Stimulated activated CD4-positive, alpha-beta T cell treated with anti-CD3 and anti-CD28 coated beads, TNF-alpha, amount 100 ng/mL, for 1 hour (primary cell): ENCODE measurements at regions not wholly inside any gene's neighbourhood (a gene's known extent, or its start where the extent isn't known, plus 50 kb on each side); places are given as distances from the start of the nearest gene placed in this dataset.

Experiments
- DNase-seq, 3 donors: peaks; one replicate each; pipeline ENCODE4 v3.0.0-alpha.2; 2020; ENCODE audit warnings: low read depth in 3 of 3, low spot score in 1 of 3

DNA sequence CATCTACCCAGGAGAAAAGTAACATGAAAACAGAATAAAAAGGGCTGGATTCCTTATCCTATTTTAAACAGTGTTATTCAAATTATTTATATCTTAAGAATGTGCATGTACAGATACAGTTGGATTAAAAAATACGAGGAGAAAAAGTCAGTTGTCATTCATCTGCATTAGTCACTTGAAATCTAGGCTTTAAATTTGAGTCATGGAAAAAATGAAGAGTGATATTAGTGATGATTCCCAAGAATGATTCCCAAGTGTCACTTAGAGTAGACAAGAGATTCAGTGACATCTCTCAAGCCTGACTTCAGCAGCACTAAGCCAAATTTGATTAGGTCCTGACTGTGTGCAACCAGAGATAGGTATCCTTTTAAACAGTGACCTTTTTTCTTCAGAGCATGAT, 394.2 kb downstream of the IRS1 start:
- no peak for DNase-seq

DNA sequence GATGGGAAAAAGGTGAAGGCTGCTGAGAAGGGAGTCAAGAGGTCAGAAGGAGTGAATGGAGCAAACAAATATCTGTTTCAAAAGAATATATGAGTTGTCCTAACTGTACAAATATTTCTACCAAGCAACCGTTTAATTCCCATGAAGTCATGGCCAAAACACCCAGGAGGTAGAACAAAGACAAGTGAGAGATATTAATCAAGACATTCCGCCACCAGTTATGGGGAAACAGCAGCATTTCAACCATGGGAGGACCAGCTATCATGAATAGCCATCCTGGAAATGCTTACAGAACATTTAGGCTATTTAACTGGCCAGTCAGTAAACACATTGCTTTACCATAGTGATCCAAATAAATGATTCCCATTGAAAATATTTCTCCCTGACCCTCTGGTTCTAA, 396.3 kb downstream of the IRS1 start:
- DNase-seq, result no peak

DNA sequence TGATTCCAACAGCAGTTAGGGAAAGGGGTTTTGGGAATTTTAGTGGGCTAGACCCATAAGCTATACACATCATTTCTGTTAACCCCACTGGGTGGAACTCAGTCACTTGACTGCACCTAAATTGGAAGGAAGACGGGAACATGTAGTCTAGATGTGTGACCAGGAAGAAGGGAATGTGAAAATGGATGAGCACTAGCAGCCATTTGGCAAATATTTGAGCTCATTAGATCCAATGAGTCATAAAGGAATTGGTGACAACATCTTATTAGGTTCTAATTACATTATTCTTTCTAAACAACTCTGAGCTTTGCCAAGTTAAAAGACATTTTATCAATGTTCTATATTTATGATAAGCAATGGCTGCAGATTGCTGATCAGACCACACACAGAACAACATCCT, 400.6 kb downstream of the IRS1 start:
- DNase-seq, result no peak

DNA sequence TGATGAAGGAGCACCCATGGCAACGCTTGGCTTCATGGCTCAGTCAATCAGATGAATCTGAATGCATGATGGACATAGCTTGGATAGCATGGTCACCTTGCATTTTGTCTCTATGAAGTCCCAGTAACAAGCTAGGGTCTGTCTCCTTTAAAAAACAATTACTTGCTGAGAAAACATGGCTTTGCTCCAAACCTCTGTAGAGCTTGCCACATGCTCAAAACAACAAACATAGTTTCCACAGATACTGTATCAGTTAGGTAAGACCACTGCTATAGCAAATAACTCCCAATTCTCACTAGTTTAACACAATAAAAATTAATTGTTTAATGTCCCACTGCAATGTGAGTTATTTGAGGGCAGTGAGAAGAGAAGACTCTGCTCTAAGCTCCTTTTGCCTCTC, 401.0 kb downstream of the IRS1 start:
- no peak for DNase-seq

DNA sequence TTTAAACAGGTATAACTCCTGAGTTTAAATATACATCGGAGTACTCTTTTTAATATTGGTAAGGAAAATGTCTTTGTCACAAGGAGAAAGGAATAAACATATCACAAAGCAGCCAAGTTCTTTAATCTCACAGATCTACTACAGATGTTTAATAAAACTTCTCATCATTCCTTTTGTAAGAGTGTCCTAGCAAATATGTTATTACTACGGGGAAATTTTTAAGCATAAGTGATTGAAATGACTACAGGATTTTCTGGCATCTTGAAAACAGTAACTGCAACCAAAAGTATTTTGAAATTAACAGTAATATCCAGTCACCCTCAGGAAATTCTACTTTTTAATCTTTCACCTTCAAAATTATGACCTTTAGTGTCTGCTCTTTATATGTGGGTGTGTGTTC, 403.1 kb downstream of the IRS1 start:
- DNase-seq, result no peak

DNA sequence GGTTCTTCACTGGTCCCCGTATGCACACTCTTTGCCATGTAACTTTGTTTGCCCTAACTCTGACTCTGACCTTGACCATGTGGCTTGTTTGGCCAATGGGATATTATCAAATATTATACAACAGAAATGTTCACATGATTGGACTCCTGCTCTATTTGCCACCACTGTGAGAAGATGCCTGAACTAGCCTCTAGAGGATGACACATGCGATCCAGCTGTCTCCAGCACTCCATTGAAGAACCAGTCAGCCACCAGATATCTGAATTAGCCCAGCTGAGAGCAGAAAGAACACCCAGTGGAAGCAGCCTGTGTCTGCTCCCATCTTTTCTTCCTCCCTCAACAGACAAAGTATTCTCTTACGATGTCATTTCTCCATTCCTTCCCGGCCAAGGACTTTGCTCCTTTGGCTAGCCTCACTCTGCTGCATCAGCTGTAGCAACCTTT, 412.1 kb downstream of the IRS1 start:
- DNase-seq, result no peak

DNA sequence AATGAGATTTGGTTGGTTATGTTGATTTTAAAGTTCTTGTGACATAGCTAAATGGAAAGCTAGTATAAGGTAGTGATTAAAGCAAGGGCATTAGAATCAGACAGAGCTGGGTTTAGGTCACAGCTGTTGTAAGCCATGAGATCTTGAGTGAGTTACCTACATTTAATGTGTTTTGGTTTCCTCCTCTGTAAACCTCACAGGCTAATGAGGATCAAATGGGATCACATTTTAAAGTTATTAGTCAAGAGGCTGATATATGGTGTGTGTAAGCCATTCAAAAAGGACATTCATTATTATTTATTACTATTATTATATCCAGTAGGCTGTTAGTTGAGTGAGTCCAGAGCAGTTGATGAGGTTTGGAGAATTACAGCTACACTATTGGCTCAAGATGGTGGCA, 416.2 kb downstream of the IRS1 start:
- DNase-seq, result no peak

DNA sequence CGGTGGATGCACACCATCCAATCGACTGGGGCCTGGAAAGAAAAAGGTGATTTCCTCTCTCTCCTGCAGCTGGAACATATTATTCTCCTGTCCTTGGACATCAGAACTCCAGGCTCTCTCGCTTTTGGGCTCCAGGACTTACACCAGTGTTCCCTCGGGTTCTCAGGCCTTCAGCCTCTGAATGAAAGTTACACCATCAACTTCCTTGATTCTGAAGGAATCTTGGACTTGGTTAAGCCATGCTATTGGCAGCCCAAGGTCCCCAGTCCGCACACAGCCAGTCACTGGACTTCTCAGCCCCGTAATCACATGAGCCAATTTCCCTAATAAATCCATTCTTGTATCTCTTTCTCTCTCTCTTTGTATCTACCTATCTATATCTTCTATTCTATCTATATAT, 418.9 kb downstream of the IRS1 start:
- DNase-seq, result no peak

DNA sequence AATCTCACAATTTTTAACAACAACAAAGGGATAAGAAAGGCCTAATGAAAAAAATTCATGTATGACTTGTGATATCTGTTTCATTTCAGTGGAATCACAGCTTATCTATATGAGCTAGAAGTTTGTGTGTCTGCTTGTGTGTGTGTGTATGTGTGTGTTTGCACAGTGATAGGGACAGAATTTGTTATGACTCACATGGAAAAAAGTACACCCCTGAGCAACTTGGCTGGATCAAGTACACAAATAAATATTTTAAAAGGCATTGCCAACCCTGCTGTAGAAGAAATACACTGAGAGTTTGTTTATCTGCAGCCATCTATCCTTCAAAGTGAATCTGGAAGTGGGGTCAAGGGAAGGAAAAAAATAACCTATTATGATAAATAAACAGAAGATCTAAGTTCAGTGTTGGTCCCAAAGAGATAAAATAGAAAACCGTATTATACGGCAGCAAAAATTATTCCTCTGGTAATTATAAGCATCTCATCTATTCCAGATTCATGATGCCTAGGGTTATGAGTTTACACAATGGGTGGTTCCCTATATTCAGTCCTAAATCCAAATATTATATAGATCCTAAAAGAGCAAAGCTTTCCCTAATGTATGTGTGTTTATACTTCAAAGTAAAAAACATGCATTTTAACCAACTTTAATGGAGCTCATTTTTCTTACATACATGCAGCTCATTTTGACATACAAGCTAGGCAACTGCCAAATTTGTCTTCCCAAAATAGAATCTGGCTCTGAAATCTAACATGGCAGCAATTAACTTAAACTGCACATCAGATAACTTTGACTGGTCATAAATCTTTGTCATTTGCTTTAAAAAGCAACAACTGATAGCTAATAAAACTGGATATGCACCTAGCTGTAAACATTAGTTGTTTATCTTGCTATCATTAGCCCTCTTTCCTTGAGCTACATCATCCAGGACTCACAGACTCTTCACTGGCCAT, 420.6 kb downstream of the IRS1 start:
- DNase-seq, result no peak

DNA sequence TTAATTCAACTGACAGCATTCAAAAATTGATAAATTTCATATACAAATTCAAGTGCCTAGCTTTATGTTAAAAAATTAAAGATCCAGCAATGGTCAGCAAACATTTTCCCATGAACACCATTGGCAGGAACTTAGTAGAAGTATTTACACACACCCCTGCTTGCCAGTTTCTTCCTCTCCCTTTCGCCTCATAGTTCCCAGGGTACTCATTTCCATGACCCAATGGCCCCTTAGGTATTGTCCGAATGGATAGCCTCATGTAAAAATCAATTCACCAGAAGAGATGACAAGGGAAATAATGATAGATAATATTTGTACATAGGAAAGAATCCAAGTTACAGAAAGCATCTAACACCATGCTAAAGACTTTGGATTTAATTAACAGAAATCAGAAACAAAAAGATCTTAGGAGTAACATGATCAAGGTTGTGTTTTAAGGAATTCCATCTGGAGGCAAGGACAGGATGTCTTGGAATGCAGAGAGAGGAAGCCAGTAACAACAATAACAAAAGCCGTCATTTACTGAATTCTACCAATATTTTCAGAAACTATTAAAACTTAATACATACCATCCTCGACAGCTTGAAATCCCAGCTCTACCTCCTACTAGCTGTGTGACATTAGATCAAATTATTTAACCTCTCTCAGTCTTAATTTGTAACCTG, 423.0 kb downstream of the IRS1 start:
- DNase-seq, result no peak

DNA sequence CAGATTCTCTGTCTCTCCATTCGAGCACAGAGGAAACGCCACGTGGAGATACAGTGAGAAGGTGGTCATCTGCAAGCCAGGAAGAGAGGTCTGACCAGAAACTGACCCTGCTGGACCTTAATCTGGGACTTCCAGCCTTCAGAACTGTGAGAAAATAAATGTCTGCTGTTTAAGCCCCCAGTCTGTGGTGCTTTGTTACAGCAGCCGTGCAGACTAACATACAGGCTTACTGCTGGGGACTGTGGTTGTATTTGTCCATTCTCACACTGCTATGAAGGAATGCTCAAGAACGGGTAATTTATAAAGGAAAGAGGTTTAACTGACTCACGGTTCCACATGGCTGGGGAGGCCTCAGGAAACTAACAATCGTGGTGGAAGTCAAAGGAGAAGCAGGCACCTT, 432.7 kb downstream of the IRS1 start:
- DNase-seq, result no peak

DNA sequence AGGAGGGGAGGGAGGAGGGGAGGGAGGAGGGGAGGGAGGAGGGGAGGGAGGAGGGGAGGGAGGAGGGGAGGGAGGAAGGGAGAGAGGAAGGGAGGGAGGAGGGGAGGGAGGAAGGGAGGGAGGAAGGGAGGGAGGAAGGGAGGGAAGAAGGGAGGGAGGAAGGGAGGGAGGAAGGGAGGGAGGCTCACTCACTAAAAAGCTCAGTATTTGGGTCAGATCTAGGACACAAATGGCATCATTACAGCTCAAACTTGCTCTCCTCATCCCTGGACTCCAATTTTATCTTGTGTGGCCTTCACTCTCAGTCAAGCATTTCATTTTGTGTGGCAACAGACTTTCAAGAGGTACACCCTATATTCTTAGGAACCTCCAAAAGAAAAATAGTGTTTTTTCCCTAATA, 435.4 kb downstream of the IRS1 start:
- no peak for DNase-seq

DNA sequence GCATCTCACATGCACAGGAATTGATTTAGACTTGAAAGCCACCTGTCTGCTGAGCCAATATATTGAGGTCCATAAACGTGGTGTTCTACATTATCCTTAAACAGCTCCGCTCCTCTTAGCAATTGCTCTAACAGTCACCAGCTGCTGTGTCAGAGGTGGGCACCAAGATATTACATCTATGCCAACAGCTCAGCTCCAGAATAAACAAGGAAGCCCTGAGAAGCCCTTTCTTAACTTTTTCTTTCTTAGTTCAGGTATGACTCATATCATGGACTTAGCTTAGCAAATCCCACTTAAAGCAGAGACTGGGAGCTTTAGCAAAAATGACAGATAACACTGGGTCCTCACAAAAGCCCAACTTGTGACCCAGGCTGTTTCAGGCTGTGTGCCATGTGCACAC, 436.6 kb downstream of the IRS1 start:
- DNase-seq, result no peak

DNA sequence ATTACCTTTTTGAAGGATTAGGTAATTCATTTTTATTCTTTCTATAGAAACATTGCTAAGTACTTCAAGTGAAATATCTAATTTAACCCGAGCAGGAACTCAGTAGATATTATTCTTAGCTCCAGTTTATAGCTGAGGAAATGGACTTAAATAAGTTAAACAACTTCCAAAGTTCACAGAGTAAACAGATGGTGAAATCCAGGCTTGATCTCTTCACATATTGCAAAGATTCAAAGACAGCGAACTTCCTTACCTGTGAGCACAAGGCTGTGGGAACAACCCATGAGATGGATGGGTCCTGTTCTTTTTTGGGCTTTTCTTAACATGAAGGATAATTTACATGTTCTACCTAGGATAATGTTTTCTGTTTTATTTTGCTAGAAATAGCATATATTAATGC, 439.0 kb downstream of the IRS1 start:
- DNase-seq, result no peak

DNA sequence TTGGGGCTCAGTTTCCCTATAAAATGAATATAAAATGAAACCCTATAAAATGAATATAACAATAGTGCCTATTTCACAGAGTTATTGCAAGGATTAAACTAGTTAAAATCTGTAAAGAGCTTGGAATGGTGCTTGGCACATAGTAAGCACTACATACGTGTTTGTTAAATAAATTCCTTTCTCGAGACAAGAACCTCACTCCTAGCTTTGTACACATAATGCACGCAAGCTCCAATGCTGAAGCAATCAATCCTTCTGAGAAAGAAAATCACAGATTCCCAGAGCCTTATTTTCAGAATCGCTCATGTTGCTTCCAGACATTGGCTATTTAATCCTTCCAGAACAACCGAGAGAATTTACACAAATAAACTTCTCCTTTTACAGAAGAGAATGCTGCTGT, 440.9 kb downstream of the IRS1 start:
- DNase-seq, result no peak

DNA sequence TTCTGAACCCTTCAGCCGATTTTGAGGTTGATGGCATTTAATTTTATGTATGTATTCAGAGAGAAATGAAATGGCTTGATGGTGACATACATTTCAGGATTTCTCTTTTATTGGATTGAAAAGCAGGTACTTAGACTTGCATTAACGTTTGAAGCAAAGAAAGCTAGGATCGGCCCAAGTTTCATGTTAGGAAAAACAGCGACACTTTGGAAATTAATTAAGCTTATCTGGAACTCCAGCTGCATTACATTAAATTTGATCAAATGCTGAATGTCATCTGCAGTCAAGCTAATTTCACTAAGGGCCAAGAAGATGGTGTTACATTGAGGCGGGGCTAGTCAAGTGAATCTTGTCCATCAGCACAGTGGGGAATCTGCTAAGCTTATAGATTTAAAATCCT, 441.8 kb downstream of the IRS1 start:
- no peak for DNase-seq

DNA sequence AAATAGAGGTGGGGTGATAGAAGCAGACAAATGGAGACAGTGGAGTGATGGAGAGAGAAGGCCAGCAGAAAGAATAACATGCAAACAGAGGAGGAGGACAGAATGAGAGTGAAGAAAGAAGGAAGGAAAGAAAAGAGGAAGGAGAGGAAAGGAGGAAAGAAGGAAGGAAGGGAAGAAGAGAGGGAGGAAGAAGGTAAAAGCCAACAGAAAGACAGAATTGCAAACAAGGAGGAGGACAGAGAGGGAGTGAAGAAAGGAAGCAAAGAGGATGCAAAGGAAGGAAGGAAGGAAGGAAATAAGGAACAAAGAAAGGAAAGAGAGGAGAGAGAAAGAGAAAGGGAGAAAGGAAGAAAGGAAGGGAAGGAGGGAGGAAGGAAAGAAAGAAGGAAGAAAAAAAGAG, 444.0 kb downstream of the IRS1 start:
- DNase-seq, result no peak

DNA sequence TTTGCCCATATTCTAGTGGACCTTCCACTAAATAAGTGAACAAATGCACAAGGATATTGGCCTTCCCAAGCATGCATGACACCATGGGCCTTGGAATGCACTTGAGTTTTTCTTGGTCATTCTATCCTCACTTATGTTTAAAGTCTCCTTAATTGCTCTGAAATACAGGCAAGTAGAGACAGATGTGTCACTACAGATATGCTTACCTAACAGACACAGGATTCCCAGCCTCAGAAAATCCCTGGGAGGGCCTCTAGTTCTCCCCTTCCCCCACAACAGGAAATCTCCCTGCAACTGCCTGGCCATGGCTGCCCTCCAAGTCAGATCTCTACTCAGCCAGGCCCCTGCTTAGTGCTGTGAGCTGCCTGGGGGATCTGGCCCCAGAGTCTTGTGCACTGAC, 445.2 kb downstream of the IRS1 start:
- no peak for DNase-seq

DNA sequence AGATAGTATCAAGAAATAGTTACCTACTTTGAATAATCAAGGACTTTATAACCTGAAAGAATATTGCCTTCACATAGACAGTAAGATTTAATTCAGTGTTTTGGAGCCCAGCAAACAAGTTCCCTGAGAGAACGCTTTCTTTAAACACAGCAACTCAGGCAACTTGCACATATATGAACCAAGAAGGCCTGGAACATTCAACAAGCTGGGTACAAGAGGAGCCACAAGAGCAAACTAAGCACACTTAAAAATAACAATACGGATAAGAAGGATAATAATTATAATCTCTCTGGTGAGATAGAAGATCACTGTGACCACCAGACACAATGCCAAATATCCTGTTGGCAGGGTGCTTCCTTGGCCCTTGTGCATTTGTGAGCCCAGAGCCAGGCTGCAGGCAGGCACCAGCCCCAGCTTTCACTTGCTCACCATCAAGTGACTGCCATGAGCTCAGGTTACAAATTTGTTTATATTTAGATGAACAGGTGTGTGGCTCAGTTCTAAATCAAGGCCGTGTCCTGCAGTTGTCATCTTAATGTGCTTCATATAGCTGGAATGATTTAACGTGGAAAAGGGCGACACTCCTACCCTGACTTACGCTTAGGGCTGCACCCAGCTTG, 446.6 kb downstream of the IRS1 start:
- DNase-seq, result no peak

DNA sequence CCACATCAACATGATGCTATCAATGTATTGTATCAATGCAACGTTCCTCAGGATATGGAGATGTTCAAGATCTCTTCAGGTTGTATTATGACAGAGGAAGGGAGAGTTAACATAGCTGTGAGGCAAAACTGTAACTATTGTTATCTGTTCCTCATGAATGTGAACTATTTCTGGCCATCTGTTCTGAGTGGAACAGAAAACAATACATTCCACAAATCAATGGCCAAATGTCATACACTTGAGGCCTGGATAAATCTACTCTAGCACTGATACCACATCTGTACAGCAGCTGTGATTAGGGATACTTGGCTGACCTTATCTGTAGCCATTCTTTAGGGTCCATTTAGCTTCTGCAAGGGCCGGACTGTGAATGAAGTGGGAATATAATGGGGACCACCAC, 447.9 kb downstream of the IRS1 start:
- no peak for DNase-seq

DNA sequence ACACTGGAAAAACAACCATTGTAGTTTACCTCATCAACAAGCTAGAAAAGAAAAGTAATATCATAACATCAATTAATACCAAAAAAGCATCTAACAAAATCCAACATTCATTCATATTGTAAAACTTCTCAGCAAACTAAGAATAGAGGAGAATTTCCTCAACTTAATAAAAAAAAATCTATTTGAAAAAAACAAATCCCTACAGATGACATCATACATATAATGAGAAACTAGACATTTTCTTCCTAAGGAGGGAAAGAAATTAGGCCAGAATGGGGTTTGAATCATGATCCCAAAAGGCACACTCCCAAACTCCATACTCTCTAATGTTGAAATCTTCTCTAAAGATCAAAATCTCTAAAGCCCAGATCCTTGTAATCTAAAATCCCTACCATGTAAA, 460.0 kb downstream of the IRS1 start:
- DNase-seq, result no peak

DNA sequence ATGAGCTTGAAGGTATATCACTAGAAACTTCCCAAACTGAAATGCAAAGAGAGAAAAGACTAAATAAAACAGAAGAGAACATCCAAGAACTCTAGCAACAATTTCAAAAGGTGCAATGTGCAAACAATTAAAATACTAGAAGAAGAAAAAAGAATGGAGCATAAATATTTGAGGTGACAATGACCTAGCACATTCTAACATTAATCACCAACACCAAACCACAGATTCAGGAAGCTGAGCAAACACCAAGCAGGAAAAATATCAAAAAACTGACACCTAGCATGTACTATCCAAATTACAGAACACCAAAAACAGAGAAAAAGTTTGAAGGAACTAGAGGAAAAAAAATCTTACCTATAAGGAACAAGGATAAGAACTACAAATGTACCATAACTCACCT, 460.8 kb downstream of the IRS1 start:
- no peak for DNase-seq
